ENCODE measurements at regions not wholly inside any gene's neighbourhood (a gene's known extent, or its start where the extent isn't known, plus 50 kb on each side); places are given as distances from the start of the nearest gene placed in this dataset.

- TF ChIP-seq, protein P1, sequence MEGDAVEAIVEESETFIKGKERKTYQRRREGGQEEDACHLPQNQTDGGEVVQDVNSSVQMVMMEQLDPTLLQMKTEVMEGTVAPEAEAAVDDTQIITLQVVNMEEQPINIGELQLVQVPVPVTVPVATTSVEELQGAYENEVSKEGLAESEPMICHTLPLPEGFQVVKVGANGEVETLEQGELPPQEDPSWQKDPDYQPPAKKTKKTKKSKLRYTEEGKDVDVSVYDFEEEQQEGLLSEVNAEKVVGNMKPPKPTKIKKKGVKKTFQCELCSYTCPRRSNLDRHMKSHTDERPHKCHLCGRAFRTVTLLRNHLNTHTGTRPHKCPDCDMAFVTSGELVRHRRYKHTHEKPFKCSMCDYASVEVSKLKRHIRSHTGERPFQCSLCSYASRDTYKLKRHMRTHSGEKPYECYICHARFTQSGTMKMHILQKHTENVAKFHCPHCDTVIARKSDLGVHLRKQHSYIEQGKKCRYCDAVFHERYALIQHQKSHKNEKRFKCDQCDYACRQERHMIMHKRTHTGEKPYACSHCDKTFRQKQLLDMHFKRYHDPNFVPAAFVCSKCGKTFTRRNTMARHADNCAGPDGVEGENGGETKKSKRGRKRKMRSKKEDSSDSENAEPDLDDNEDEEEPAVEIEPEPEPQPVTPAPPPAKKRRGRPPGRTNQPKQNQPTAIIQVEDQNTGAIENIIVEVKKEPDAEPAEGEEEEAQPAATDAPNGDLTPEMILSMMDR (IDR thresholded peaks at IDR 0.05) = no peak
- TF ChIP-seq, protein P2, sequence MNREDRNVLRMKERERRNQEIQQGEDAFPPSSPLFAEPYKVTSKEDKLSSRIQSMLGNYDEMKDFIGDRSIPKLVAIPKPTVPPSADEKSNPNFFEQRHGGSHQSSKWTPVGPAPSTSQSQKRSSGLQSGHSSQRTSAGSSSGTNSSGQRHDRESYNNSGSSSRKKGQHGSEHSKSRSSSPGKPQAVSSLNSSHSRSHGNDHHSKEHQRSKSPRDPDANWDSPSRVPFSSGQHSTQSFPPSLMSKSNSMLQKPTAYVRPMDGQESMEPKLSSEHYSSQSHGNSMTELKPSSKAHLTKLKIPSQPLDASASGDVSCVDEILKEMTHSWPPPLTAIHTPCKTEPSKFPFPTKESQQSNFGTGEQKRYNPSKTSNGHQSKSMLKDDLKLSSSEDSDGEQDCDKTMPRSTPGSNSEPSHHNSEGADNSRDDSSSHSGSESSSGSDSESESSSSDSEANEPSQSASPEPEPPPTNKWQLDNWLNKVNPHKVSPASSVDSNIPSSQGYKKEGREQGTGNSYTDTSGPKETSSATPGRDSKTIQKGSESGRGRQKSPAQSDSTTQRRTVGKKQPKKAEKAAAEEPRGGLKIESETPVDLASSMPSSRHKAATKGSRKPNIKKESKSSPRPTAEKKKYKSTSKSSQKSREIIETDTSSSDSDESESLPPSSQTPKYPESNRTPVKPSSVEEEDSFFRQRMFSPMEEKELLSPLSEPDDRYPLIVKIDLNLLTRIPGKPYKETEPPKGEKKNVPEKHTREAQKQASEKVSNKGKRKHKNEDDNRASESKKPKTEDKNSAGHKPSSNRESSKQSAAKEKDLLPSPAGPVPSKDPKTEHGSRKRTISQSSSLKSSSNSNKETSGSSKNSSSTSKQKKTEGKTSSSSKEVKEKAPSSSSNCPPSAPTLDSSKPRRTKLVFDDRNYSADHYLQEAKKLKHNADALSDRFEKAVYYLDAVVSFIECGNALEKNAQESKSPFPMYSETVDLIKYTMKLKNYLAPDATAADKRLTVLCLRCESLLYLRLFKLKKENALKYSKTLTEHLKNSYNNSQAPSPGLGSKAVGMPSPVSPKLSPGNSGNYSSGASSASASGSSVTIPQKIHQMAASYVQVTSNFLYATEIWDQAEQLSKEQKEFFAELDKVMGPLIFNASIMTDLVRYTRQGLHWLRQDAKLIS (CRISPR knock-in tag; IDR thresholded peaks at IDR 0.05; ENCODE audit: borderline replicate concordance) = no peak
- TF ChIP-seq, protein P3, sequence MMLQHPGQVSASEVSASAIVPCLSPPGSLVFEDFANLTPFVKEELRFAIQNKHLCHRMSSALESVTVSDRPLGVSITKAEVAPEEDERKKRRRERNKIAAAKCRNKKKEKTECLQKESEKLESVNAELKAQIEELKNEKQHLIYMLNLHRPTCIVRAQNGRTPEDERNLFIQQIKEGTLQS (CRISPR knock-in tag; conservative IDR thresholded peaks at IDR 0.05) = no peak
- TF ChIP-seq STAT6 (CRISPR knock-in tag; conservative IDR thresholded peaks at IDR 0.05; ENCODE audit: low read depth) (no peak), RELA (CRISPR knock-in tag; IDR thresholded peaks at IDR 0.05; ENCODE audit: borderline replicate concordance) (no peak), ATF2 (CRISPR knock-in tag; IDR thresholded peaks at IDR 0.05; ENCODE audit: borderline replicate concordance, low read depth) (no peak), SP1 (CRISPR knock-in tag; conservative IDR thresholded peaks at IDR 0.05) (no peak)
Measured at GRCh38 chr18:43531438-43531837, 254.1 kb upstream of the SYT4 start.
